NCI-H1417 treated with DMSO at 0.1 percent for 48 hours (cell line): ENCODE measurements at regions not wholly inside any gene's neighbourhood (a gene's known extent, or its start where the extent isn't known, plus 50 kb on each side); places are given as distances from the start of the nearest gene placed in this dataset.
A peak's percentile ranks its signal among the peaks of the same experiment; 100 is the strongest.
"Not testable (repeated sequence)": the region's sequence is repeated elsewhere in the genome, so short reads cannot be mapped to it uniquely, and the experiment has no call there.

Experiments
- DNase-seq: peaks from one replicate; lab custom pipeline; 2025; lab: John Stamatoyannopoulos, UW

DNA sequence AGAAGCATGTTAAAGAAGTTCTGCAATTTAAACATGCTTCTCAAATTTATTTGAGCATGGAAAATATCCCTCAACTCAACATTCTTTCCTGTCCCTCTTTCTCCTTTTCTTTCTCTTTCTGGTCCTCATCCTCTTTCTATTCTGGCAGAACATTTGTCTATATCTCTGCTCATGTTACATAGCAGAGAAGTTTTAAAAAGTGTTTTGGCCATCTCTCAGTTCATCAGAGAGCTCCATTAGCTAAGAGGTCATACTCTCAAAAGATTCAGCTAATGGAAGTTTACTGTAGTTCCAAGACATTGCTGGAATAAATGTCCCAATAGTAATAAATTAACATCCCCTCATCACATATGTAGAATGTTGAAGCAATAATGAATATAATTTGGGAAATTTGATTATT, 53.5 kb downstream of the XCL2 start:
- DNase-seq, result no peak

DNA sequence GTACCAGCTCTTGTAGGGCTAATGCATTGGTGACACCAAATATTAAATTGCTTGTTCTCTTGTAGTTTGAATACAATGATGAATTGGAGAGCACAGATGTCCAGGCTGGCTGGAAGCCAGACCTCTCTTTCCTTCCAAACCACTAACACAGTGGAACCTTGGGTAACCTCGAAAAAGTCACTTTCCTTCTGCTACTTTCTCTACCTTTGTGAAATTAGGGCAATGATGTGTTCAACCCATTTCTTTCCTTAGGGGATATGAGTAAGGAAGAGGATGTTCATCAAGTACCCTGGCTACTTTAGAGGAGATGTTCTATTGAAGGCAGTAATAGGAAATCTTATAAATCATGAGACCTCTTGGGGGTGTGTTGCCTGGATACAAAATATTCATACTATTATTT, 55.7 kb downstream of the XCL2 start:
- peak; percentile 14 for DNase-seq

DNA sequence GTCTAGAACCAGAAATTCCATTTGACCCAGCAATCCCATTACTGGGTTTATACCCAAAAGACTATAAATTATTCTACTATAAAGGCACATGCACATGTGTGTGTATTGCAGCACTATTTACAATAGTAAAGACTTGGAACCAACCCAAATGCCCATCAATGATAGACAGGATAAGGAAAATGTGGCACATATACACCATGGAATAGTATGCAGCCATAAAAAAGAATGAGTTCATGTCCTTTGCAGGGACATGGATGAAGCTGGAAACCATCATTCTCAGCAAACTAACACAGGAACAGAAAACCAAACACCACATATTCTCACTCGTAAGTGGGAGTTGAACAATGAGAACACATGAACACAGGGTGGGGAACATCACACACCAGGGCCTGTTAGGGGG, 57.0 kb downstream of the XCL2 start:
- DNase-seq, result not testable (repeated sequence)

- DNase-seq, result no peak
These were observed 58.7 kb downstream of the XCL2 start for GRCh38 chr1:168485048-168485447.

GRCh38 chr1:168484083-168484482, 59.7 kb downstream of the XCL2 start:
- no peak for DNase-seq

DNA sequence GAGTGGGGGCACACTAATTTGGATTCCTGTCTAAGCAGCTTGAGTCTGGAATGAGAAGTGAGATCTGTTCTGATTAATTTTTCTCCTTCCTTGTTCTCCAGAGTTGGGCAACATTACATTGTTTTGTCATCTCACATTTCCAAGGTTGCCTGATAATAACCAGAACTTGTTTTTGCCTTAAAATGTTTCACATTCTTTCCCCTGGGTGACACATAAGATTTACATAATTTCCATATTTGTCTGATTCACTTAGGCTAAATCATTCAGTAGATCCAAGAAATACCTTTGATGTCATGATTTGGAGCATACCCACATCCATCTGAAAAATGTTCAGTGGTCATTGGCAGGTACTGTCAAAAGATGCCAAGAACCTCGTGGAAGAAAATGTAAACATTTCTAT, 60.3 kb downstream of the XCL2 start:
- DNase-seq, result no peak

GRCh38 chr1:168482106-168482505, 61.7 kb downstream of the XCL2 start:
- DNase-seq, result no peak

DNA sequence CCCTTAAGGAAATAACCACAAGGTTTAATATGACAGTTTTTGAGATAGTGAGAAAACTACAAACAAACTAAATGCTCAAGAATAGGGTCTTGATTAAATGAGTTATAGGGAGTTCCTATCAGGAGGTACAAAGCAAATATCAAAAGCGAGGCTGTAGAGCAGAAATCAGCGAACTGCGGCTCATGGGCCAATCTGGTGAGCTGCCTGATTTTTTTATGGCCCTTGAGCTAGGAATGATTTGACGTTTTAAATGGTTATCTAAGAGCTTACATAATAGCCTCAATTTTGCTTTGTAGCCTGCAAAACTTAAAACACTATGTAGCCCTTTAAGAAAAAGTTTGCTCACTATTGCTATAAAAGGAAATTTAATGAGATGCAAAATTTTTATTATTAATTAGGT, 62.2 kb downstream of the XCL2 start:
- DNase-seq, result no peak

GRCh38 chr1:168480997-168481396, 62.8 kb downstream of the XCL2 start:
- DNase-seq, result no peak

DNA sequence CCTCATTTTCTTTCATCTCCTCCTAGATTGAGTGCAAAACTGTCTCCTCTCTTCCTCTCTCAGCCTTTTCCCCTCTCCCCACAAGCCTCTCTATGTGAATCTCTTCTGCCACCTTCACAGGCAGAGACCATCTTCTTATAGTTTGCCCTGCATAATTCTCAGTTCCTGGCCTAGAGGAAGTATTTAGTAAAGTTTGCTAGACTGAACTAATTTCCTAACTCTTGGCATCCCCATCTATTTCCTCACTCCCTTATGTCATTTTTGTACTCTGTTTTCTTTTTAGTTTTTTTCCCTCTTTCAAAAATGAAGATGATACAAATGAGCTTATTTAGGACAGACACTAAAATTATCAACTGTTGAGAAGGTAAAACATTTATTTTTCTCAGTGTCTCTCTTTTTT, 66.0 kb downstream of the XCL2 start:
- no peak for DNase-seq

GRCh38 chr1:168476588-168477385, 67.0 kb downstream of the XCL2 start:
- DNase-seq, result no peak

GRCh38 chr1:168474322-168474721, 69.5 kb downstream of the XCL2 start:
- no peak for DNase-seq

DNA sequence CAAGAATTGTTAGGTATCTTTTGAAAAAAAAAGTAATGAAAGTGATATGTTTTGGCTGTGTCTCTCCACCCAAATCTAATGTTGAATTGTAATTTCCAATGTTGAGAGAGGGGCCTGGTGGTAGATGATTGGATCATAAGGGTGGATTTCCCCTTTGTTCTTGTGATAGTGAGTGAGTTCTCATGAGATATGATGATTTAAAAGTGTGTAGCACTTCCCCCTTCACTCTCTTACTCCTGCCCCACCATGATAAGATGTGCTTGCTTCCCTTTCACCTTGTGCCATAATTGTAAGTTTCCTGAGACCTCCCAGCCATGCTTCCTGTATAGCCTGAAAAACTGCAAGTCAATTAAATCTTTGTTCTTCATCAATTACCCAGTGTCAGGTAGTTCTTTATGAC, 70.7 kb downstream of the XCL2 start:
- no peak for DNase-seq

GRCh38 chr1:168472223-168472622, 71.6 kb downstream of the XCL2 start:
- no peak for DNase-seq

GRCh38 chr1:168470901-168471431, 72.8 kb downstream of the XCL2 start:
- no peak for DNase-seq

DNA sequence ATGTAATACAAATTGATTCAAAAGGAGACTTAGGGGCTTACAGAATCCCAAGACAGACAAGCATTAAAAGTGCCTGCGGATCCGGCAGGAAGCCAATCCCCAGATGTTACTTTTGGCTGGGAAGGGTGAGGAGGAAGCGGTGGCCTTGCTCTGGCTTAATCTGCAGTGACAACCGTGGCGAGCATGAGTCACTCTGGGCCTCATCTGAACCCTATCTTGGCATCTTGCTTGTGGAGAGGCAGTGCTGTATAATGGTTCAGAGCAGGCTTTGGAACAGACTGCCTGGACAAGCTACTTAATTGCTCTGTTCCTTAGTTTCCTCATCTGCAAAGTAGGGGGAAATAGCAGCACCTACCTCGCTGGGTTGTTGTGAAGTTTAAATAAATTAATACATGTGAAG, 74.1 kb downstream of the XCL2 start:
- DNase-seq, result no peak

DNA sequence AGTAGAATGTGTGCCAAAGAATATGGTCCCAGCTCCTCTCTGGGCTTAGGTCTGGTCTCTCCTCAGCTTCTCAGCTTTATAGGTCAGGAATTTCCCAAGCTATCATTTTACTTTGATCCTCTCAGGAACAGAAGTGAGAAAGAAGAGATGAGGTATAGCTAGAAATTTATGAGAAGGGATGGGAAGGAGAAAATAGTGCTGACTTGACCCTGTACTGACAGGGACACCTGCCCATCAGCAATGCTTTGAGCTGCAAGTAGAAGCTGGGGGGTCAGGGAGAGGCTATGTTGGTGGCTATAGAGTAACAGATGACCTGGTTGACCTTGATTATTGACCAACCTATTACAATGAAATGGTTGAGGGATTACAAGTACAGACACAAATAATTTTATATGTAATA, 75.0 kb downstream of the XCL2 start:
- no peak for DNase-seq

DNA sequence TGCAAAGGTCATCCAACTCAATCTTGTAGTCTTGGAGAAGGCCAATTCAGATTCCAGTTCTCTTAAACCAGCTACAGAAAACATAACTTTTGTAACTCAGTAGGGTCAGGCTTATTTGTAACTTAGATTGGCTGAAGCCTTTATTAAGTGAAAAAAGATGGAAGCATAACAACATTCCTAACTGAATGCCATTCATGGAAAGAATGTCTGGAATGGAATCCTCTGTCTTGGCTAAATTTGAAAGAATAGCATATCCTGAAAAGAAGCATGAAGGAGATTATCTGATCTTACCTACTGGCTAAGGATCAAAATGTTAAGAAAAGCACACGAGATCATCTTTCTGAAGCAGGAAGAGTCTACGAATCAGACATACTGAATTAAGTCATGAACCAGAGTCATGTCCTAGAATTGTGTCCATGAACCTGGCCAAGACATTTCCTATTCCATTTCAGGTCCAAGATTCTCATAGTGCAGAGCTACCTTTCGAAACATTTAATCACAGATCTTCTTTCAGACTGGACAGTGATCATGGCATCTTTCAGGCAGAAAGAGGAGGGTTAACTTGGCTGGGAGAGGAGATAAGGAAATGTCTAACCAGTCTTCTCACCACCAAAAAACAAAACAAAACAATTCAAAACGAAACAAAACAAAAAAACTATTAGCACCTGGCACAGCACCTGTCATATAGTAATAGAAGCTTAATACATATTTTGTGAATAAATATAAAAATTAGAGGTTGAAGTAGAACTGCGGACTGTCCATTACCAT, 75.6 kb downstream of the XCL2 start:
- DNase-seq, result no peak

DNA sequence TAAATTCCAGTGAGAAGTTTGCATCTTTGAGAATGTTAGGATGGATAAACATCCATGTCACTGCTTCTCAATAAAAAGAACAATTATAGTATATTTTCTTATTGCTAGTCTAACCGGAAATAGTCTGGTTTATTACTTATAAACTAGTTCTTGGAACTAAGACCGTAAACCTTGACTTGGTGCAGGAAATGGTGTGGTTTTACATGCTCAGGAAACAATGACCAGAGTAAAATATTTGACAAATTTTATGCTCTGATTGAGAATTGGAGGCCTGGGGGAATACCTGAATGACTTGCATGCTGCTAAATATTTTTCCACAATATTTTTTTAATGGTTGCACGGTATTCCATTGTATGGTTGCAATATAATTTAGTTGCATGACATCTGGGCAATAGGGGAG, 76.3 kb downstream of the XCL2 start:
- no peak for DNase-seq

- DNase-seq, result no peak
These were observed 77.1 kb downstream of the XCL2 start for GRCh38 chr1:168466714-168467131.

- DNase-seq, result peak; percentile 93
These were observed 77.6 kb downstream of the XCL2 start for GRCh38 chr1:168466092-168466713.

- not testable (repeated sequence) for DNase-seq
These were observed 82.7 kb downstream of the XCL2 start for GRCh38 chr1:168461108-168461507.

GRCh38 chr1:168457296-168457695, 86.5 kb downstream of the XCL2 start:
- DNase-seq, result not testable (repeated sequence)
